Activated B cell treated with CpG ODN at 0.5 μM for 24 hours (primary cell): ENCODE measurements at regions not wholly inside any gene's neighbourhood (a gene's known extent, or its start where the extent isn't known, plus 50 kb on each side); places are given as distances from the start of the nearest gene placed in this dataset.
A peak's percentile ranks its signal among the peaks of the same experiment; 100 is the strongest.

ENCODE experiments used
- ATAC-seq: fragments of 200-7000 bp; cut with Tn5 transposase; one replicate; pipeline ENCODE4 v1.10.0; 2021; ENCODE audit warnings: low read depth, mild to moderate bottlenecking, moderate library complexity
- CTCF ChIA-PET: fragments of 350-600 bp; sonication (Branson Sonifier 250); formaldehyde crosslinking; loops from one replicate; lab custom pipeline; 2021; ENCODE audit warnings: antibody characterized with exemption; lab: Charles Lee
- POLR2A ChIA-PET: fragments of 350-600 bp; sonication (Branson Sonifier 250); formaldehyde crosslinking; loops from one replicate; lab custom pipeline; 2021; ENCODE audit warnings: antibody characterized with exemption; lab: Charles Lee
- DNase-seq: peaks from one replicate; pipeline ENCODE4 v3.0.0; 2022
- H3K27ac Mint-ChIP-seq: one replicate; pipeline ENCODE4 v1.8.0; 2020; ENCODE audit warnings: mixed read lengths
- H3K27me3 Mint-ChIP-seq: one replicate; pipeline ENCODE4 v1.8.0; 2021; ENCODE audit warnings: mixed read lengths
- H3K36me3 Mint-ChIP-seq: one replicate; pipeline ENCODE4 v1.8.0; 2021; ENCODE audit warnings: low read depth, mixed read lengths
- H3K4me1 Mint-ChIP-seq: one replicate; pipeline ENCODE4 v1.8.0; 2021; ENCODE audit warnings: mixed read lengths
- H3K4me3 Mint-ChIP-seq: one replicate; pipeline ENCODE4 v1.8.0; 2020; ENCODE audit warnings: mild to moderate bottlenecking, mixed read lengths
- H3K9me3 Mint-ChIP-seq: one replicate; pipeline ENCODE4 v1.8.0; 2020; ENCODE audit warnings: mixed read lengths
- CTCF ChIP-seq: fragments of 200-600 bp; IDR thresholded peaks from one replicate; pipeline ENCODE4 v1.8.0; 2022; ENCODE audit warnings: antibody characterized with exemption, mild to moderate bottlenecking
- intact Hi-C: fragments of 100-400 bp; cut with micrococcal nuclease; formaldehyde crosslinking; loops from one replicate; pipeline ENCODE4 v1.15.1; 2024

DNA sequence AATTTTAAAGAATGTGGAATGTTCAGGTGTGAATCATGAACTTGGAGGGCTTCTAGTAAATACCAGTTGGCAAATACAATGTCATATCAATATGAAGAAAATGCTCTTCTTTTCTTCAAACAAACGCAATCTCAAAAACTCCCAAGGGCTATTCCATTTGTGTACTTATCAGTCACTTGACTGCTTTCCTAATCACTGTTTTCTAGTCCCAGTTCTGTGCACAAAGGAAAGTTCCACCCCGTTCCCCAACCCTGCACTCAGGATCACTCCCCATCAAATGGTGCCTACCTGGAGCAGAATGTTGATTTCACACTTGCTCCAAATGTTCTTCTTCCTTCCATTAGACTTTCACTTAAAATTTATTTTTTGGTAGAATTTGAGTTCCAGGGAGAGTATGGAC lies 92.6 kb upstream of the RFC3 start:
- intact Hi-C loops, result no loop called here
- ATAC-seq (no peak), DNase-seq (no peak)
- CTCF ChIA-PET, result interaction anchor here (2.1 to 2.7 kb wide), 3 partner anchors 182 to 497 kb away, joined by 12 to 29 read pairs (median 22); no protein-coding TSS in a partner anchor
- Mint-ChIP-seq H3K27me3 (peaks cover 17% of the 10 kb centered on the region), H3K9me3 (no peaks in the 10 kb centered on the region), H3K4me3 (no peak overlapping the region), H3K4me1 (peaks cover 36% of the 10 kb centered on the region), H3K36me3 (no peaks in the 10 kb centered on the region), H3K27ac (no peak overlapping the region)
- TF ChIP-seq CTCF, result no peak
- POLR2A ChIA-PET, result no interaction called here

DNA sequence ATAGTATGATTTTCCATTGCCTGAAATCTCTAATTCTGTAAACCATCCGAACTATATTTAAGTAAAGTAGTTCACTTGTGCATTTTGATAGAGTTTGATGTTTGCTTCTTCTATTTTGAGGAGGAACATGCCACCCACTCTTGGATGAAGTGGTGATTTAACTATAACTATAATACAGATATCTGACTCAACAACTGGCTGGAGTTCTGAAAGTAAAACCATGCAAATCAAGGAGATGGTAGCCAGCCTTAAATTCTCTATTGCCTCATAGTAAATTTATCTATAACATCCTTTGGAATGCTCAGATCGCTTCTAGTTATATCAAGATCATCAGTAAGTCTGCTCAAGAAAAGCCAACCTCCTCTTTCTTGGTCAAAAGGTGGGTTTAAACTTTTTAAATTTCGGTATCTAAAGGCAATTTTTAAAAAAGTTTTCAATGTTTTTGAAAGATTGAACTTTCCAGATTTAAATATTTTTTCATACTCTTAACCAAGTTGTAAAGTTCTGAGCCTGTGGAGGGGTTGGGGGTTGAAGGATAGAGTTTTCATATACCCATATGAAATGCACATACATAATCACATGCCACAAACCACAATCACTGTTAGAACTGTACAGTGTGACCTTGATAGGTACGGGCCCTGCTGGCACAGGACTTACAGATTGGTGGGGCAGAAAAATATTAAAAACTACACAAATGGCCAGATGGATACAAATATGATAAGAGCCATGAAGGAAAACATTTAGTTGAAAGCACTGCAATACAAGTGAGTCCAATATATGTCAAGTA lies 90.5 kb upstream of the RFC3 start:
- peaks cover 41% of the 10 kb centered on the region for H3K4me1 Mint-ChIP-seq
- DNase-seq, result no peak
- H3K4me3 Mint-ChIP-seq, result no peak overlapping the region
- ChIA-PET POLR2A (no interaction called here), CTCF (no interaction called here)
- no peaks in the 10 kb centered on the region for H3K36me3 Mint-ChIP-seq
- H3K9me3 Mint-ChIP-seq, result no peaks in the 10 kb centered on the region
- H3K27ac Mint-ChIP-seq, result no peak overlapping the region
- H3K27me3 Mint-ChIP-seq, result peaks cover 29% of the 10 kb centered on the region
- no peak for ATAC-seq
- no peak for TF ChIP-seq CTCF
- intact Hi-C loops, result loop anchor here (1.0 to 2.0 kb wide), 2 partner anchors 49 to 91 kb away; partner anchors contain the start of gene RFC3

DNA sequence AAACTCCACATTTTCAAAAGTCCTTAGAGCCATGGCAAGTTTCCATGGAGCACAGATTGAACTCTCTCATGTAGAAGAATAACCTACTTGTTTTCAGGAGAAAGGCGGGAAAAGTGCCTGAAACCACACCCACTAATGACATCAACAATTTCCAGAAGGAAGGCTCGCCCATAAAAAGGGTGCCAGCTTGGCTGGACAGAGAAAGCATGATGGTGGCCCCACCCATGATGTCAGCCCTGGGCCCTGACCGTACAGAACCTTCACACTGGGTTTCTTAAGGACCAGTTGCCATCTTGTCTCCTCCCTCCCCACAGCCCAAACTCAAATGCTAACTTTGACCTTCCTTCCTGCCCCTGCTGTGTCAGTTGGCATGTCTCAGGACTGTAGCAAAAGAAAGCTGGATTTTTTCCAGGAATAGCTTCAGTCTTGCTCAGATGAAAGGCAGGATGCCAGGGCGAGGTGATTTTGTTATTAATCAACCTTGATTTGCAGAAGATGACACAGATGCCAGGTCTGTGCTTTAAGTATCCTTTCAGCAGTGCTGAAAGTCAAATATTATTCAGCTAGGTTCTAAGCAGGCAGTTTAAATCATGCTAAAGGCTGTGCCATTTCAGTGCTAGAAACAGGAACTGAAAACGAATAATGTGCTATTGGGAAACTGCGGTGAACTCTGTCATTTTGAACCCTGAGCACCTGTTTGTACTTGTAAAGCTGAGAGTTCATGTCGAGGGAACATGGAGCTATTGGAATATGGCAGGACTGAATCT lies 89.5 kb upstream of the RFC3 start:
- Mint-ChIP-seq H3K36me3 (no peaks in the 10 kb centered on the region), H3K4me3 (no peak overlapping the region), H3K4me1 (peaks cover 38% of the 10 kb centered on the region), H3K27me3 (peaks cover 35% of the 10 kb centered on the region), H3K9me3 (no peaks in the 10 kb centered on the region), H3K27ac (peak overlapping the region; percentile 30)
- intact Hi-C loops, result loop anchor here (1.0 to 2.0 kb wide), 2 partner anchors 50 to 90 kb away; partner anchors contain the start of gene RFC3
- no peak for TF ChIP-seq CTCF
- POLR2A ChIA-PET, result interaction anchor here (0.5 to 1.1 kb wide), 2 partner anchors 186 to 487 kb away, joined by 7 to 8 read pairs; no protein-coding TSS in a partner anchor
- ATAC-seq (peak; percentile 84), DNase-seq (no peak)
- CTCF ChIA-PET, result interaction anchor here (0.8 to 1.8 kb wide), 2 partner anchors 499 to 501 kb away, joined by 4 to 8 read pairs; no protein-coding TSS in a partner anchor

GRCh38 chr13:33730147-33730546 lies 87.8 kb upstream of the RFC3 start:
- Mint-ChIP-seq H3K27ac (no peak overlapping the region), H3K27me3 (peaks cover 38% of the 10 kb centered on the region), H3K9me3 (no peaks in the 10 kb centered on the region), H3K36me3 (no peaks in the 10 kb centered on the region), H3K4me3 (peak overlapping the region; percentile 2), H3K4me1 (peaks cover 33% of the 10 kb centered on the region)
- no peak for TF ChIP-seq CTCF
- DNase-seq (no peak), ATAC-seq (peak; percentile 21)
- ChIA-PET POLR2A (no interaction called here), CTCF (interaction anchor here (1.8 kb wide), 1 partner anchor 502 kb away, joined by 8 read pairs; no protein-coding TSS in a partner anchor)
- intact Hi-C loops, result no loop called here

- H3K36me3 Mint-ChIP-seq, result no peaks in the 10 kb centered on the region
- no peaks in the 10 kb centered on the region for H3K9me3 Mint-ChIP-seq
- H3K4me3 Mint-ChIP-seq, result no peak overlapping the region
- no peak for DNase-seq
- H3K27ac Mint-ChIP-seq, result no peak overlapping the region
- H3K27me3 Mint-ChIP-seq, result peaks cover 39% of the 10 kb centered on the region
- ChIA-PET CTCF (no interaction called here), POLR2A (no interaction called here)
- ATAC-seq, result no peak
- intact Hi-C loops, result no loop called here
- TF ChIP-seq CTCF, result no peak
- H3K4me1 Mint-ChIP-seq, result peaks cover 33% of the 10 kb centered on the region
Observed at GRCh38 chr13:33730619-33731018, 87.3 kb upstream of the RFC3 start.
